B cell (primary cell): ENCODE measurements at regions not wholly inside any gene's neighbourhood (a gene's known extent, or its start where the extent isn't known, plus 50 kb on each side); places are given as distances from the start of the nearest gene placed in this dataset.

Experiments
- ATAC-seq: fragments of 200-7000 bp; cut with Tn5 transposase; one replicate; pipeline ENCODE4 v1.10.0; 2021; ENCODE audit warnings: low read depth, mild to moderate bottlenecking, moderate number of reproducible peaks, moderate library complexity
- CTCF ChIA-PET: fragments of 350-600 bp; sonication (Branson Sonifier 250); formaldehyde crosslinking; loops from one replicate; lab custom pipeline; 2021; ENCODE audit warnings: antibody characterized with exemption, inconsistent platforms; lab: Charles Lee
- POLR2A ChIA-PET: fragments of 350-600 bp; sonication (Branson Sonifier 250); formaldehyde crosslinking; loops from one replicate; lab custom pipeline; 2021; ENCODE audit warnings: antibody characterized with exemption; lab: Charles Lee
- DNase-seq: peaks from one replicate; pipeline ENCODE4 v3.0.0; 2013
- H2AFZ ChIP-seq: 2 replicates; pipeline ENCODE4 v1.6.1; 2012; ENCODE audit warnings: mild to moderate bottlenecking, low read depth, low read length; ENCODE audit not compliant: insufficient read depth, poor library complexity, severe bottlenecking
- H3K27ac ChIP-seq, 2 donors: 1 replicate in 1 of 2; 2 replicates in 1 of 2; pipeline ENCODE4 v1.5.1; 2012 to 2013; ENCODE audit warnings: low read length in 2 of 2, mild to moderate bottlenecking in 2 of 2, moderate library complexity in 1 of 2
- H3K27me3 ChIP-seq, 4 experiments: fragments of 200-600 bp in 1 of 4; sonication (generic) in 1 of 4; replicated peaks in 1 of 4; 1 replicate in 2 of 4; 2 replicates in 2 of 4; pipeline versions ENCODE4 v1.6.1 to v1.7.0; 2013 to 2016; ENCODE audit warnings: low read length in 3 of 4, mild to moderate bottlenecking in 2 of 4, mixed read lengths in 1 of 4, moderate library complexity in 1 of 4; ENCODE audit not compliant: insufficient read depth in 4 of 4, control insufficient read depth in 3 of 4; ENCODE audit errors: control extremely low read depth in 1 of 4
- H3K36me3 ChIP-seq, 2 experiments: replicated peaks in 1 of 2; 1 replicate in 1 of 2; 2 replicates in 1 of 2; pipeline versions ENCODE4 v1.6.1 to v1.7.1; 2013; ENCODE audit warnings: low read length in 1 of 2; ENCODE audit not compliant: insufficient read depth in 2 of 2, control insufficient read depth in 1 of 2; ENCODE audit errors: control extremely low read depth in 1 of 2, extremely low read depth in 1 of 2
- H3K4me1 ChIP-seq, 2 donors: fragments of 200-600 bp in 1 of 2; sonication (generic) in 1 of 2; 1 replicate in 1 of 2; 2 replicates in 1 of 2; pipeline versions ENCODE4 v1.5.1 to v1.6.1; 2013 to 2017; ENCODE audit warnings: low read length in 2 of 2; ENCODE audit not compliant: control insufficient read depth in 2 of 2, insufficient read depth in 2 of 2
- H3K4me2 ChIP-seq: replicated peaks from 2 replicates; pipeline ENCODE3; 2012; ENCODE audit warnings: mild to moderate bottlenecking, low read depth, low read length; ENCODE audit not compliant: poor library complexity, severe bottlenecking
- H3K4me3 ChIP-seq, 5 experiments: fragments of 200-600 bp in 1 of 5; sonication (generic) in 1 of 5; 1 replicate in 3 of 5; 2 replicates in 2 of 5; pipeline versions ENCODE4 v1.5.1 to v1.7.0; 2011 to 2016; ENCODE audit warnings: low read length in 4 of 5, mild to moderate bottlenecking in 4 of 5, low read depth in 2 of 5, control low read depth in 1 of 5, moderate library complexity in 1 of 5; ENCODE audit not compliant: insufficient read depth in 1 of 5; ENCODE audit errors: control extremely low read depth in 1 of 5, extremely low read depth in 1 of 5
- H3K79me2 ChIP-seq: fragments of 200-600 bp; sonication (generic); one replicate; pipeline ENCODE4 v1.6.0; 2016; ENCODE audit warnings: low read length; ENCODE audit not compliant: control insufficient read depth, insufficient read depth
- H3K9ac ChIP-seq: fragments of 200-600 bp; sonication (generic); 2 replicates; pipeline ENCODE4 v1.6.1; 2017; ENCODE audit warnings: mild to moderate bottlenecking, low read length, moderate library complexity
- H3K9me3 ChIP-seq, 3 donors: one replicate each; pipeline versions ENCODE4 v1.6.1 to v1.7.1; 2013; ENCODE audit warnings: low read length in 2 of 3; ENCODE audit not compliant: control insufficient read depth in 2 of 3, insufficient read depth in 1 of 3; ENCODE audit errors: control extremely low read depth in 1 of 3
- H4K20me1 ChIP-seq: 2 replicates; pipeline ENCODE4 v1.6.0; 2012; ENCODE audit warnings: mild to moderate bottlenecking, low read length; ENCODE audit not compliant: insufficient read depth, control insufficient read depth, poor library complexity, severe bottlenecking
- H3K27ac Mint-ChIP-seq: one replicate; pipeline ENCODE4 v1.8.0; 2021; ENCODE audit warnings: mixed read lengths
- H3K27me3 Mint-ChIP-seq: one replicate; pipeline ENCODE4 v1.8.0; 2021; ENCODE audit warnings: mixed read lengths
- H3K4me1 Mint-ChIP-seq: one replicate; pipeline ENCODE4 v1.8.0; 2021; ENCODE audit warnings: mixed read lengths
- H3K4me3 Mint-ChIP-seq: one replicate; pipeline ENCODE4 v1.8.0; 2021; ENCODE audit warnings: mixed read lengths
- H3K9me3 Mint-ChIP-seq: one replicate; pipeline ENCODE4 v1.8.0; 2022; ENCODE audit warnings: mixed read lengths; ENCODE audit not compliant: insufficient read depth
- EZH2 ChIP-seq: IDR thresholded peaks from 2 replicates; pipeline ENCODE4 v1.6.1; 2012; ENCODE audit warnings: borderline replicate concordance, low read depth, mild to moderate bottlenecking, moderate library complexity, low read length; ENCODE audit not compliant: insufficient read depth, poor library complexity, severe bottlenecking
- WGBS: methylation state at CpG from one replicate; pipeline ENCODE4 v1.1.5; 2013; ENCODE audit warnings: missing lambda C conversion rate; ENCODE audit not compliant: insufficient coverage; 5-methylcytosine and 5-hydroxymethylcytosine counted together
- intact Hi-C: fragments of 100-400 bp; cut with micrococcal nuclease; formaldehyde crosslinking; loops from one replicate; pipeline ENCODE4 v1.10.0; 2022
- TF ChIP-seq, protein P1 (sequence below): fragments of 200-600 bp; IDR thresholded peaks from one replicate; pipeline ENCODE4 v1.8.0; 2022; ENCODE audit warnings: antibody characterized with exemption, mild to moderate bottlenecking

- 83% methylated on average over 1 of the region's 2 CpGs for WGBS
- no peaks in the 10 kb centered on the region for H3K4me1 ChIP-seq
- H3K27ac ChIP-seq: no peak overlapping the region
- no peaks in the 10 kb centered on the region for H3K9me3 ChIP-seq
- no peaks in the 10 kb centered on the region for H4K20me1 ChIP-seq
- ChIA-PET POLR2A (no interaction called here), CTCF (no interaction called here)
- H3K4me3 ChIP-seq: no peak overlapping the region
- peaks cover 8% of the 10 kb centered on the region for H3K9me3 Mint-ChIP-seq
- ATAC-seq: no peak
- no peaks in the 10 kb centered on the region for H3K36me3 ChIP-seq
- DNase-seq: no peak
- no peaks in the 10 kb centered on the region for H3K27me3 Mint-ChIP-seq
- H3K27me3 ChIP-seq: no peaks in the 10 kb centered on the region
- no peak overlapping the region for H3K9ac ChIP-seq
- H3K4me3 Mint-ChIP-seq: no peak overlapping the region
- no peaks in the 10 kb centered on the region for H3K79me2 ChIP-seq
- TF ChIP-seq EZH2: no peak
- H2AFZ ChIP-seq: no peak overlapping the region
- no peaks in the 10 kb centered on the region for H3K4me1 Mint-ChIP-seq
- intact Hi-C loops: no loop called here
- no peak overlapping the region for H3K4me2 ChIP-seq
- H3K27ac Mint-ChIP-seq: no peak overlapping the region
Observed at GRCh38 chr4:77264826-77265225, 107.8 kb downstream of the CCNG2 start.

DNA sequence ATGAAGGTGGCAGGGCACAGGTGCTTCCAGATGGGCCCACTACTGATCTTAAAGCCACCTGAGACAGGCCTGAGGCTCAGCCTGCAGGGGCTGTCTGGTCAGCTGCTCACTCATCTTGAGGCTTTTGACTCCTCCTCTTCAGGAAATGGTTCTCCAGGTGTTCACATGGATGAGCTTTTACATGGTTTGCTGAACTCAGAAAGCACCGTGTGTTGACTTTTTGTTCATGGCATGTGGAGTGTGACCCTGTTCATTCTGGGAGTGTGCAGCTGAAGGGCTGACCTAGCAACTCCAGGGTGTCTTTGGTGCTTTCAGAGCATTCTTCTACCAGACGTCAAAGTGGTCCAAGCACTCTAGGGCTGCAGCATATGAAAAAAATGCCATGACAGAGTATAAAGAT, 111.1 kb downstream of the CCNG2 start:
- POLR2A ChIA-PET: no interaction called here
- no peak overlapping the region for H3K27ac Mint-ChIP-seq
- H3K36me3 ChIP-seq: no peaks in the 10 kb centered on the region
- 64% methylated on average over 2 of the region's 2 CpGs for WGBS
- H3K4me1 Mint-ChIP-seq: no peaks in the 10 kb centered on the region
- CTCF ChIA-PET: interaction anchor here (1.2 kb wide), 1 partner anchor 30 kb away, joined by 4 read pairs; no protein-coding TSS in a partner anchor
- DNase-seq (no peak), ATAC-seq (no peak)
- H3K79me2 ChIP-seq: no peaks in the 10 kb centered on the region
- no peaks in the 10 kb centered on the region for H4K20me1 ChIP-seq
- H3K9me3 ChIP-seq: no peaks in the 10 kb centered on the region
- H3K4me3 ChIP-seq: no peak overlapping the region
- no peaks in the 10 kb centered on the region for H3K4me1 ChIP-seq
- H3K9me3 Mint-ChIP-seq: peaks cover 2% of the 10 kb centered on the region
- H3K9ac ChIP-seq: no peak overlapping the region
- no peak overlapping the region for H3K4me3 Mint-ChIP-seq
- H3K27me3 Mint-ChIP-seq: no peaks in the 10 kb centered on the region
- TF ChIP-seq, protein P1, sequence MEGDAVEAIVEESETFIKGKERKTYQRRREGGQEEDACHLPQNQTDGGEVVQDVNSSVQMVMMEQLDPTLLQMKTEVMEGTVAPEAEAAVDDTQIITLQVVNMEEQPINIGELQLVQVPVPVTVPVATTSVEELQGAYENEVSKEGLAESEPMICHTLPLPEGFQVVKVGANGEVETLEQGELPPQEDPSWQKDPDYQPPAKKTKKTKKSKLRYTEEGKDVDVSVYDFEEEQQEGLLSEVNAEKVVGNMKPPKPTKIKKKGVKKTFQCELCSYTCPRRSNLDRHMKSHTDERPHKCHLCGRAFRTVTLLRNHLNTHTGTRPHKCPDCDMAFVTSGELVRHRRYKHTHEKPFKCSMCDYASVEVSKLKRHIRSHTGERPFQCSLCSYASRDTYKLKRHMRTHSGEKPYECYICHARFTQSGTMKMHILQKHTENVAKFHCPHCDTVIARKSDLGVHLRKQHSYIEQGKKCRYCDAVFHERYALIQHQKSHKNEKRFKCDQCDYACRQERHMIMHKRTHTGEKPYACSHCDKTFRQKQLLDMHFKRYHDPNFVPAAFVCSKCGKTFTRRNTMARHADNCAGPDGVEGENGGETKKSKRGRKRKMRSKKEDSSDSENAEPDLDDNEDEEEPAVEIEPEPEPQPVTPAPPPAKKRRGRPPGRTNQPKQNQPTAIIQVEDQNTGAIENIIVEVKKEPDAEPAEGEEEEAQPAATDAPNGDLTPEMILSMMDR: no peak
- no peak for TF ChIP-seq EZH2
- H2AFZ ChIP-seq: no peak overlapping the region
- H3K4me2 ChIP-seq: no peak overlapping the region
- no peak overlapping the region for H3K27ac ChIP-seq
- H3K27me3 ChIP-seq: no peaks in the 10 kb centered on the region
- intact Hi-C loops: no loop called here
